ENCODE measurements at regions not wholly inside any gene's neighbourhood (a gene's known extent, or its start where the extent isn't known, plus 50 kb on each side); places are given as distances from the start of the nearest gene placed in this dataset.
"Not testable (repeated sequence)": the region's sequence is repeated elsewhere in the genome, so short reads cannot be mapped to it uniquely, and the experiment has no call there.

DNA sequence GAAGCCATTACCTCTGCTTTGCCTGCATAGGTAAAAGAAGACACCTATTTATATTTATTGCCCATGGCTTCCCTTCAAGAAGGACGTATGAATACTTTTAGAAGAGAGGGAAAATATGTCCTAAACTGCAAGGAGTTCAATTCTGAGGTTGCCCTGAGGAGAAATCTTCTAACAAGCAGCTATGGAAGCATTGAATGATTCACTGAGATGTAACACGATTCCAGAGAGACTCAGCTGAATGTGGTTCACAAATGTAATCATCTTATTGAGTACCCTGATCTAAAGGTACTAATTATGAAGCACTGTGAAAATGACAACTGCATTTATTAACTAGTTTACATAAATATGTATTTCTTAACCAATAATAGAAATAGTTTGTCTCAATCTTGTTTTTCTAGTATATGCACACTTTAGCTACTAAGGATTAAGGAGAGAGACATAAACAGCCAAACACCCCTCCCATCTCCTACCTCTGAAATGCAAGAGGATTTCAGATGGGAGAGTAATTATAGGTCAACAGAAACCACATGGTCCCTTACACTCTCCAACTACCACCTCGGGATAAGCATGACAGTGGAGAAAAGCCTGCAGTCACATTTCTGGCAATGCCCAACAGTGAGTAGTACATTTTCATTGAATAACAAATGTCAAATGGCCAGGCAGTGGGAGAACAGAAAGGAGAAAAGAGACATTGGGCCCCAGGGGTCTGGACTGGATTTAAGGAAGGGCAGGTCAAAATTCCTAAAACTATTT, 506.2 kb upstream of the IL12A start:
- no peak for DNase-seq

- DNase-seq = no peak
Measured at GRCh38 chr3:159482994-159483367, 505.7 kb upstream of the IL12A start.

GRCh38 chr3:159486580-159486979, 502.1 kb upstream of the IL12A start:
- no peak for DNase-seq

DNA sequence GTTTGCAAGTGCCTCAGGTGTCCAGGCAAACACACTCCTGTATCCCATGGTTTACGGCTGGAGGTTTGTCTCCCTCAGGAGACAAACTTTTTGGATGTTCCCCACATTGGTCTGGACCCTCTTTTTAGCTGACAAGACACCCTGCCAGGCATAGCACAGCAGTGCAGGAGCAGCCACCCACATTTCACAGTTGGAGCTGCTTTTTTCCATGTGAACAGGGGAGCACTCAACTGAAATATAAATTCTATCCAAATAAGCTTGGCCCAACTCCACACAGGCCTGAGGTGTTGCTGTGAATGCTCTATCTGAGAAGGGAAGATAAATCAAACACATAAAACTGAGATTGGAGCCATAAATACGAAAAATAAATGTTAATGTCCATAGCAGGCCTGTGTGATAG, 501.3 kb upstream of the IL12A start:
- DNase-seq = no peak

- no peak for DNase-seq
Measured at GRCh38 chr3:159488602-159489001, 500.0 kb upstream of the IL12A start.

DNA sequence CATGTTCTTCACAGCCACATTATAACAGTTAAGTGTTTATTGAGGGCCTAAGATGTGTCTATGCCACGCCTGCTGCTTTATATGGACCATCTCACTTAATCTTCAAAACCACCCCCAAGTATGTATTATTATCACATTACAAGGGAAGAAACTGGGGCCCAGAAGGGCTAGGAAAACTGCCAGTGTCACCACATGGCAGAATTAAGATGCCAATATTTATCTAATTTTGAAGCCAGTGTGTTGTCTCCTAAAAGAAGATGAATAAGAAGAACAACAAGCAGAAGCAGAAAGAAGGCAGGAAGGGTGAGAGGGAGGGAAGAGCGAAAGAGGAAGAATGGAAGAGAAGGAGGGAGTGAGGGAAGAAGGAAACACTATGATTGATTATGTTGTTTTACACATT, 491.3 kb upstream of the IL12A start:
- no peak for DNase-seq

DNA sequence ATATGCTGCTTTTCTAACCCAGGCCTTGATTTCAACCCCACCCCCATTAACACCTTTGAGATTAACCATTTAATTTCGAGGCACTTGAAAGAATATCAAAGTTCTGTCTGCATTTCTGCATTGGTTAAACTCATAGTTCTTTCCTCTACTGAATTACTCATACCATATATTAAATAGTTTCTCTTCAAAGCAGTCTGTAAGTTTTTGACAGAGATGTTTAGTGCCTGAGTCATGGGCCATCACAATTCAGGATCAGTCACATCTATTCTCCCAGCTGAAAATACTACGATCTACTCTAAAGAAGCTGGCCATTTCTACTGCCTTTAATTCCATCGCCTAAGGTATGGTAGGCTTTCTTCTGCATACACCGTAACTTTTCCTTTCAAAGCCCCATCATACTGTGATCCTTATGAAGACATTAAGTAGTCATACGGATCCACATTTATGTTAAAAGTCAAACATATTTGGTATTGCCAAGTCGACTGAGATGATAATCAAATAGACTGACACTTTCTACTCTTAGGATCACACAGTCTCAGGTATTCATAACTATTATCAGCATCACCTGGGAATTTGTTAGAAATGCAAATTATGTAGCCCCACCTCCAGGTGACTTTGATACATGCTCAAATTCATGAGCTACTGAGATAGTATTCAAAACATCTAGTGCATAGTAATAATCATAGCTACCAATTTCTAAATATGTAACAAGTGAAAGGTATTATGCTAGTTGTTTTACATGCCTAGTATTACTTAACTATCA, 489.4 kb upstream of the IL12A start:
- no peak for DNase-seq

- DNase-seq = no peak
Measured at GRCh38 chr3:159501029-159501428, 487.6 kb upstream of the IL12A start.

DNA sequence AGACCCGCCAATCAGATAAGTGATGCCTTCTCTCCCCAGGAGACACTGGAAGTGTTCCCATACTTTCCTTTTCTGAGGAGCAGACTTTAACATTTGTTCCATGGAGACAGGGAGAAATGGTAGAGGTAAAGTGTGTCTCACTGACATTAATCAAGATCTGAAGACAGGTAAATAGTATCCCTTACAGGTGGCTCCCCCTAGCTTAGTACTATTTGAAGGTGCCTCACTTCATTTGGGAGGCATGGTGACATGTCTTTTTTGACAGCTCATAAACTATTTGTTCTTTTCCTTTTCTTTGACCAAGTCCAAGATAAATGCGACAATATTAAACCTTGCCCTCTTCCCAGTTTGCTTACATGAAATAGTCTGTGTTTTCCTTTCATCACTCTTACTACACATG, 485.6 kb upstream of the IL12A start:
- no peak for DNase-seq

- not testable (repeated sequence) for DNase-seq
Measured at GRCh38 chr3:159510988-159511387, 477.6 kb upstream of the IL12A start.

DNA sequence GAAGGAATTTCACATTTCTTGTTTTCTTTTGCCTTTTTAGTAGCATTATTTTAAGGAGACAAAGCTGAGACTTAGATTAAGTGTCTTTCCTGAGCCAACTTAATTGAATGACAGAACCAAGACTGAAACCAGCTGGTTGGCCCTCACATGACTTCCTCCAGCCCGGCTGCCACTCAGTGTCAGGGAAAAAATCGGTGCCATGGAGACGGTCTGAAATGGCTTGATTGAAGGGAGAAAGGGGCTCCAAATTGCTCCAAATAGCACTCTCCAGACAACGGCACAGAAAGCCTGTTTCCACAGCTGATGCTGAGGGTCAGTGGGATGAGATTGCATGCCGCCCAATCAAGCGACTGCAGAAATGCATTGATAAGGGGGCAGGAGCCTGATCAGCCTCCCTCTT, 475.2 kb upstream of the IL12A start:
- no peak for DNase-seq

GRCh38 chr3:159513867-159514380, 474.7 kb upstream of the IL12A start:
- DNase-seq = no peak

DNA sequence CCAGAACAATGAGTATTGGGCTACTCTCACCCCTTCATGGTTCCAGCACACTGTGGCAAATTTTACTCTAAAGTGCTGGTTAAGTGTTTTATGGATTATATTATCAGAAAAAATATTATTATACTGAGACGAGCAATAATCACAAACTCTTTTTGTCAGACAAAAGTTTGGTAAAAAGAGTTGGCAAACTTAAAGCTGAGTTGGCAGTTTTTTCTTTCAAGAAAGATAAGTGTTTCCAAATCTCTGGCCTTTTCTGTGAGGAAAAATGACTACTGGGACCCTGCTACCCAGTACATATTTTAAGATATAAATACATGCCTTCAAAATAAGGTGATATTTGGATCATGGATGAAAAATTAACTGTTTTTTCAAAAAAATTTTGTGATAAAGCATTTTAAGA, 471.5 kb upstream of the IL12A start:
- no peak for DNase-seq

DNA sequence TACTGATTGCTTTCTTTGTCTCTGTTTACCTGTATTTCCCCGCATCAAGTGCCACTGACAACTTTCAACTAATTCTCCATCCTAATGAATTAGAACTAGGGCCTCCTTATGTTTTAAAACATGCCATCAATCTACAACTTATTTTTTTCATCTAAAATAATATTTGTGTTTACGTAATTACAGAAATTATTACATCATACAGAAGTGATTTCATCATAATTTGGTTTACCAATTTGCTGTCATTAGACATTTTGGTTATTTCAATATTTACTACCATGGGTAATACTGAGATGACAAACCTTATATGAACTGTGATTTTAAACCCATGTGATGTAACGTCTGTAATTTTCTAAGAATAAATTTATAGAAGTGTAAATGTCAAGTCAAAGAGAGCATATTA, 468.0 kb upstream of the IL12A start:
- DNase-seq = no peak

DNA sequence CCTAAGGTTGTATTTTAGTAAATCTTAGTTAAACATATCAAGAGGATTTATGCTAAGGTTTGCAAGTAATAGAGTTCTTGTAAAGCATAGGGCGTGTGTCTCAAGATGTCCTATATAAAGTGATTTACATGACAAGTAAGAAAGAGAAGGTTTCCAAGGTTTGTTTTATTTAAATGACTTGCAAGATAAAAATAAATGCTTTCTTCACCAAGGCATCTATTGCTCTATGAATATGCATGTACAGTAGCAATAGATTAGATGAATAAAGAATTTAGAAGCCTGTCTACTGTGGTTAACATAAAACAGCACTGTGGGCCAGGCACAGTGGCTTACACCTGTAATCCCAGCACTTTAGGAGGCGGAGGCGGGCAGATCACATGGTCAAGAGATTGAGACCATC, 466.4 kb upstream of the IL12A start:
- DNase-seq = no peak

- no peak for DNase-seq
Measured at GRCh38 chr3:159528251-159528895, 460.3 kb upstream of the IL12A start.

DNA sequence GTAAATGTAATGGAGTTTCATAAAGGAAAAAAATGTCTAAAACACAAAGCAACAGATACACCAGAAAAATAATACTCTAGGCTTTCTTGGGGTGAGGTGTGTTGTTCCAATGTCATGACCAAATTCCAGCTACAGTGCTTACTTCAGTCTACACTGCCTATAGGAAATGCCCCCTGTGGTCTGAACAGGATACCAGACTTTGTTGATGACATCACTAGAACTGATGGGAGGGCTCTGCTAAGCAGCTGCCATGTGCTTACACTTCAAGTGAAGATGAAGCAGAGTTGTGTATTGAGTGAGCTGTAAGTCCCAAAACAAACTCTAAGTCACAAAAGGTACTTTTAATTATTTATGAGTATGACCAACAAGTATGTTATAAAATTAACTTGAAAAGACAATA, 456.1 kb upstream of the IL12A start:
- DNase-seq = no peak

- DNase-seq = no peak
Measured at GRCh38 chr3:159534496-159534895, 454.1 kb upstream of the IL12A start.

- DNase-seq = no peak
Measured at GRCh38 chr3:159536876-159537275, 451.8 kb upstream of the IL12A start.

- DNase-seq = no peak
Measured at GRCh38 chr3:159538507-159538906, 450.1 kb upstream of the IL12A start.

DNA sequence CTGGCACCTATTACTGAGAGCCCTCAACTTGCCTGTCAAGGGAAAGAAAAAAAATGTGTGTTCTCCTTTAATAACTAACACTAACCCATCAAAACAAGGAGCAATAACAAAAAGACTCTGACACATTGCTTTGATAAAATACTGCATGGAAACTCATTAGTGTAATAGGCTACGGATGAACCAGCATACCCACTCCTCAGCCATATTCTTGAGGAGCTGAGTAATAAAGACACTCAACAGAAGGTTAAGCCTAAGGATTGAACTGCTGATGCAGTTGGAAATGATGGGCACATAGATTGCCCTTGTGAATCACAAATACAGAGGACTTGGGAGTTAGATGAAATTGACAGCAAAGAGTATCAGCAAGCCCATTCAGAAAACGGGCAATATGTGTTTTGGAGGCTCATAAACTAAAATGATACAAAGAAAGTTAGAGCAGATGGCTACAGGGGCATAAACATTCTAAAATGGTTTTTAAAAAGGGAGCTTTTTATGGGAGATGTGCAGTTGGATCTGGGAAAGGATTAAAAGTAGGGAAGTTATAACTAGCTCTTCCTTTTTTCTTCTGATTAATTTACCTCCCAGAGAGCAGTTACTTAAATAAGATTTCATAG, 447.6 kb upstream of the IL12A start:
- DNase-seq = no peak

- DNase-seq = no peak
Measured at GRCh38 chr3:159548675-159549335, 439.8 kb upstream of the IL12A start.

- no peak for DNase-seq
Measured at GRCh38 chr3:159555205-159555604, 433.4 kb upstream of the IL12A start.
